OCI-LY3 (cell line): ENCODE measurements at regions not wholly inside any gene's neighbourhood (a gene's known extent, or its start where the extent isn't known, plus 50 kb on each side); places are given as distances from the start of the nearest gene placed in this dataset.

ENCODE experiments used
- CTCF ChIP-seq: fragments of 200-600, 300-600 bp; sonication (generic); IDR thresholded peaks from 2 replicates; pipeline ENCODE4 v1.5.1; 2014; ENCODE audit warnings: antibody characterized with exemption, low read length, low read depth
- EZH2phosphoT487 ChIP-seq: fragments of 200-600 bp; shearing (Covaris generic); IDR thresholded peaks from 2 replicates; pipeline ENCODE4 v1.6.1; 2018; ENCODE audit warnings: antibody characterized with exemption, mixed run types, low read depth

DNA sequence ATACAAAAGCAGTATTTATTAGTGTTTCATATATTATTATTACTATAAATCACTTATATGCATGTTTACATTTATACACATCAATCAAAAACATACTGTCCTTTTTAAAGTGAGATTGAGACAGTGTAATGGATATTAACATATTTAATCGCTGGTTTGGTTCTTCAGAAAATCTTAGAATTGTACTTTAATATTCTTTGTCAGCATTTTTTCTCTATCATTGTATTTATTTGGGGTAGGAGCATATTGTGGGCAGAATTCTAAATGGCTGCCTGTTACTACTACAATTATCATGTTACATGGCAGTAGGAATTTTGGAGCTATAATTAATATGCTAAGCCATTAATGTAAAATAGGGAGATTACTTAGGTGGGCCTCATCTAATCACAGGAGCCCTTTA lies 722.6 kb downstream of the TLR4 start:
- no peak for TF ChIP-seq CTCF
- no peak for TF ChIP-seq EZH2phosphoT487
